Astrocyte (in vitro differentiated cells and primary cell): ENCODE measurements at regions not wholly inside any gene's neighbourhood (a gene's known extent, or its start where the extent isn't known, plus 50 kb on each side); places are given as distances from the start of the nearest gene placed in this dataset.

Source experiments
- DNase-seq: peaks from one replicate; pipeline ENCODE4 v3.0.0-alpha.2; 2010; ENCODE audit warnings: low read depth
- FAIRE-seq: peaks from 2 replicates; lab custom pipeline; 2011; peaks lifted over from hg19 to GRCh38; lab: Jason Lieb, UNC
- H2AFZ ChIP-seq: 2 replicates; pipeline ENCODE4 v1.6.0; 2012; ENCODE audit warnings: low read depth, low read length, inconsistent platforms
- H3K27ac ChIP-seq: 2 replicates; pipeline ENCODE4 v1.5.1; 2011; ENCODE audit warnings: low read depth, low read length, inconsistent platforms
- H3K27me3 ChIP-seq: 2 replicates; pipeline ENCODE4 v1.6.0; 2011; ENCODE audit warnings: low read length, inconsistent platforms; ENCODE audit not compliant: insufficient read depth
- H3K36me3 ChIP-seq: 2 replicates; pipeline ENCODE4 v1.5.1; 2011; ENCODE audit warnings: low read length, inconsistent platforms; ENCODE audit not compliant: insufficient read depth
- H3K4me1 ChIP-seq: 2 replicates; pipeline ENCODE4 v1.5.1; 2011; ENCODE audit warnings: low read length, inconsistent platforms; ENCODE audit not compliant: insufficient read depth
- H3K4me2 ChIP-seq: 2 replicates; pipeline ENCODE4 v1.6.0; 2012; ENCODE audit warnings: low read length, inconsistent platforms
- H3K4me3 ChIP-seq: 2 replicates; pipeline ENCODE4 v1.5.1; 2011; ENCODE audit warnings: low read depth, mild to moderate bottlenecking, low read length, inconsistent platforms; ENCODE audit not compliant: insufficient read depth
- H3K79me2 ChIP-seq: 2 replicates; pipeline ENCODE4 v1.6.0; 2012; ENCODE audit warnings: mild to moderate bottlenecking, low read length, inconsistent platforms; ENCODE audit not compliant: insufficient read depth
- H3K9ac ChIP-seq: 2 replicates; pipeline ENCODE4 v1.6.0; 2012; ENCODE audit warnings: mild to moderate bottlenecking, low read length, inconsistent platforms
- H3K9me3 ChIP-seq: 2 replicates; pipeline ENCODE4 v1.5.1; 2012; ENCODE audit warnings: low read depth, mild to moderate bottlenecking, low read length, inconsistent platforms; ENCODE audit not compliant: insufficient read depth
- H4K20me1 ChIP-seq: 2 replicates; pipeline ENCODE4 v1.6.0; 2012; ENCODE audit warnings: low read length, inconsistent platforms; ENCODE audit not compliant: insufficient read depth
- H3K27ac Mint-ChIP-seq: one replicate; pipeline ENCODE4 v1.8.0; 2021; ENCODE audit warnings: mild to moderate bottlenecking, mixed read lengths; ENCODE audit not compliant: unreplicated experiment
- H3K27me3 Mint-ChIP-seq: one replicate; pipeline ENCODE4 v1.8.0; 2021; ENCODE audit warnings: low read depth, mixed read lengths; ENCODE audit not compliant: unreplicated experiment
- H3K36me3 Mint-ChIP-seq: one replicate; pipeline ENCODE4 v1.8.0; 2021; ENCODE audit warnings: low read depth, mixed read lengths; ENCODE audit not compliant: unreplicated experiment
- H3K4me1 Mint-ChIP-seq: one replicate; pipeline ENCODE4 v1.8.0; 2021; ENCODE audit warnings: low read depth, mixed read lengths; ENCODE audit not compliant: unreplicated experiment
- H3K4me3 Mint-ChIP-seq: one replicate; pipeline ENCODE4 v1.8.0; 2021; ENCODE audit warnings: mild to moderate bottlenecking, moderate library complexity, mixed read lengths; ENCODE audit not compliant: unreplicated experiment
- H3K9me3 Mint-ChIP-seq: one replicate; pipeline ENCODE4 v1.8.0; 2021; ENCODE audit warnings: mild to moderate bottlenecking, mixed read lengths; ENCODE audit not compliant: unreplicated experiment
- EZH2 ChIP-seq: IDR thresholded peaks from 2 replicates; pipeline ENCODE4 v1.6.1; 2012; ENCODE audit warnings: mild to moderate bottlenecking, low read length, inconsistent platforms; ENCODE audit not compliant: insufficient read depth
- TF ChIP-seq, protein P1 (sequence below): IDR thresholded peaks from 2 replicates; pipeline ENCODE4 v1.5.1; 2011; ENCODE audit warnings: low read depth, mild to moderate bottlenecking, inconsistent platforms, low read length, moderate library complexity; ENCODE audit not compliant: insufficient read depth

DNA sequence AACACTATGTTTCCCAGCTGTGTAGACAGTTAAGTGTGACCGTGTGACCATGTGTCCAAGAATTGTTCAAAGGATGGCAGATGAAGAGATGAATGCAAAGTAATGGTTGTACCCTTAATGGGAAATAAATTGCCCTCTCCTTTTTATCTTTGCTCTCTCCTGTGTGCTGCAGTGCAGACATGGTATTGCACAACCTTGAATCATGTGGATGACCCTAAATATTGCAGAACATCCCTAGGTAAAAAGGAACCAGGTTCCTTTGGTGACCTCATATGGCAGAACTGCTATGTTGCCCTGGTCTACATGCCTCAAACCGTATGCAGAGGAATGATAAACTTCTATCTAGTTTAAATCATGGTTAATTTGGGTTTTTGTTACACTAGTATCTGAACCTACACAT is 81.7 kb upstream of the CTNND2 start:
- DNase-seq, result no peak
- Mint-ChIP-seq H3K27me3 (no peaks in the 10 kb centered on the region), H3K4me3 (no peak overlapping the region), H3K36me3 (no peaks in the 10 kb centered on the region), H3K9me3 (no peaks in the 10 kb centered on the region), H3K27ac (no peak overlapping the region), H3K4me1 (no peaks in the 10 kb centered on the region)
- H3K79me2 ChIP-seq, result no peaks in the 10 kb centered on the region
- no peaks in the 10 kb centered on the region for H3K27me3 ChIP-seq
- no peak overlapping the region for H3K27ac ChIP-seq
- FAIRE-seq, result no peak
- no peaks in the 10 kb centered on the region for H3K4me1 ChIP-seq
- no peak overlapping the region for H3K4me3 ChIP-seq
- no peak overlapping the region for H3K4me2 ChIP-seq
- no peak overlapping the region for H2AFZ ChIP-seq
- H3K36me3 ChIP-seq, result no peaks in the 10 kb centered on the region
- no peaks in the 10 kb centered on the region for H4K20me1 ChIP-seq
- TF ChIP-seq EZH2, result no peak
- TF ChIP-seq, protein P1, sequence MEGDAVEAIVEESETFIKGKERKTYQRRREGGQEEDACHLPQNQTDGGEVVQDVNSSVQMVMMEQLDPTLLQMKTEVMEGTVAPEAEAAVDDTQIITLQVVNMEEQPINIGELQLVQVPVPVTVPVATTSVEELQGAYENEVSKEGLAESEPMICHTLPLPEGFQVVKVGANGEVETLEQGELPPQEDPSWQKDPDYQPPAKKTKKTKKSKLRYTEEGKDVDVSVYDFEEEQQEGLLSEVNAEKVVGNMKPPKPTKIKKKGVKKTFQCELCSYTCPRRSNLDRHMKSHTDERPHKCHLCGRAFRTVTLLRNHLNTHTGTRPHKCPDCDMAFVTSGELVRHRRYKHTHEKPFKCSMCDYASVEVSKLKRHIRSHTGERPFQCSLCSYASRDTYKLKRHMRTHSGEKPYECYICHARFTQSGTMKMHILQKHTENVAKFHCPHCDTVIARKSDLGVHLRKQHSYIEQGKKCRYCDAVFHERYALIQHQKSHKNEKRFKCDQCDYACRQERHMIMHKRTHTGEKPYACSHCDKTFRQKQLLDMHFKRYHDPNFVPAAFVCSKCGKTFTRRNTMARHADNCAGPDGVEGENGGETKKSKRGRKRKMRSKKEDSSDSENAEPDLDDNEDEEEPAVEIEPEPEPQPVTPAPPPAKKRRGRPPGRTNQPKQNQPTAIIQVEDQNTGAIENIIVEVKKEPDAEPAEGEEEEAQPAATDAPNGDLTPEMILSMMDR, result no peak
- no peaks in the 10 kb centered on the region for H3K9me3 ChIP-seq
- H3K9ac ChIP-seq, result no peak overlapping the region

DNA sequence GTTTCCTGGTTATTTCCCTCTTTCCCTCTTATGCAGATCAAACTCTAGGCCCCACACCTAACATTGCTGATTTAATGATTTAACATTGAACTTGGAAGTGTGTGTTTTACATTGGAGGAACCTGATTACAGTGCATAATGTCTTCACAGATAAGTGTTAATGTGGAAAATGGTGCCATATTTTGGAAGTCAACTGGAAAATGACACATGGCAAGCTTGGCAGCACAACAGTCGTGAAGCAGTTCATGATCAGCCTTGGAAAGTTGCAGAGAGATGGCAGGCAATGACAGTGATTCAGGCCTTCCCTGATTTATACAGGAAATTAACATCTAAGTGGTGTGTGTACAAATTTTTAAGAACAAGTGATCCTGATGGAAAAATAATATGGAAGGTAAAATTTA is 80.0 kb upstream of the CTNND2 start:
- H3K9me3 Mint-ChIP-seq, result peaks cover 3% of the 10 kb centered on the region
- Histone ChIP-seq H3K9ac (no peak overlapping the region), H3K27ac (no peak overlapping the region), H4K20me1 (no peaks in the 10 kb centered on the region), H3K79me2 (no peaks in the 10 kb centered on the region), H3K4me2 (no peak overlapping the region), H2AFZ (no peak overlapping the region), H3K4me3 (no peak overlapping the region), H3K4me1 (no peaks in the 10 kb centered on the region), H3K27me3 (no peaks in the 10 kb centered on the region), H3K9me3 (no peaks in the 10 kb centered on the region), H3K36me3 (no peaks in the 10 kb centered on the region)
- no peak overlapping the region for H3K27ac Mint-ChIP-seq
- no peaks in the 10 kb centered on the region for H3K27me3 Mint-ChIP-seq
- no peak for TF ChIP-seq EZH2
- TF ChIP-seq, protein P1, result no peak
- no peaks in the 10 kb centered on the region for H3K4me1 Mint-ChIP-seq
- no peak for FAIRE-seq
- DNase-seq, result no peak
- no peaks in the 10 kb centered on the region for H3K36me3 Mint-ChIP-seq
- H3K4me3 Mint-ChIP-seq, result no peak overlapping the region

DNA sequence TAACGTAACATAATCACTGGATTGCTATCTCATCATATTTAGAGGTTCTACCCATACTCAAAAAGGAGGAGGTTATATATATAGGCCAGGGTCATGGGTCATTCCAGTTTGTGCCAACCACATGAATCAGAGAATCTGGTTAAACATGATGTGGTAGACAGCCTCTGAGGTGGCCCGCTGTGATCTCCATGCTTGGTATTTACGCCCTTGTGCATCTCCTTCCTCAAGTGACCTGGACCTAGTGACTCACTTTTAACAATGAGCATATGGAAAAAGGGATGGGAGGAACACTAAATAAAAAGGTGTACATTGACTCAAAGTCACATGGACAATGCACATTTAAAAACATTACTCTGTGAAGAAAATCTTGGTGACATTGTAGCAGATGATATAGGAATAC is 77.7 kb upstream of the CTNND2 start:
- peaks cover 3% of the 10 kb centered on the region for H3K9me3 Mint-ChIP-seq

More for the DNA sequence above, 77.7 kb upstream of the CTNND2 start:
- Mint-ChIP-seq H3K27me3 (no peaks in the 10 kb centered on the region), H3K27ac (no peak overlapping the region), H3K4me1 (no peaks in the 10 kb centered on the region), H3K4me3 (no peak overlapping the region), H3K36me3 (no peaks in the 10 kb centered on the region)
- Histone ChIP-seq H3K27me3 (no peaks in the 10 kb centered on the region), H2AFZ (no peak overlapping the region), H3K9ac (no peak overlapping the region), H3K4me1 (no peaks in the 10 kb centered on the region), H3K27ac (no peak overlapping the region), H4K20me1 (no peaks in the 10 kb centered on the region), H3K79me2 (no peaks in the 10 kb centered on the region), H3K4me3 (no peak overlapping the region), H3K9me3 (no peaks in the 10 kb centered on the region), H3K36me3 (no peaks in the 10 kb centered on the region), H3K4me2 (no peak overlapping the region)
- DNase-seq (no peak), FAIRE-seq (no peak)
- TF ChIP-seq, protein P1, result no peak
- TF ChIP-seq EZH2, result no peak
